IMR-90 (cell line): ENCODE measurements at regions not wholly inside any gene's neighbourhood (a gene's known extent, or its start where the extent isn't known, plus 50 kb on each side); places are given as distances from the start of the nearest gene placed in this dataset.

ENCODE experiments used
- ATAC-seq: fragments of 200-7000 bp; cut with Tn5 transposase; 2 replicates; pipeline ENCODE4 v1.9.1; 2020; ENCODE audit warnings: low read depth, mild to moderate bottlenecking, moderate library complexity
- BruUV-seq: library from RNA; stranded (reverse); fragments of 400-500 nt; replicated peaks from 2 replicates; lab custom pipeline; 2021; lab: Mats Ljungman, UMichigan
- CTCF ChIA-PET: fragments of 300-600 bp; formaldehyde crosslinking; extraction: SDS; loops from one replicate; lab custom pipeline; 2021; ENCODE audit warnings: antibody characterized with exemption; lab: Yijun Ruan, JAX
- POLR2A ChIA-PET: fragments of 300-600 bp; sonication (Branson Sonifier 250); formaldehyde crosslinking; loops from one replicate; lab custom pipeline; 2022; ENCODE audit warnings: antibody characterized with exemption; ENCODE audit not compliant: unreplicated experiment; lab: Charles Lee
- DNase-seq: peaks from one replicate; pipeline ENCODE4 v3.0.0; 2013
- H2AFZ ChIP-seq: replicated peaks from 2 replicates; pipeline ENCODE3; 2013; ENCODE audit warnings: low read length, mild to moderate bottlenecking; ENCODE audit not compliant: poor library complexity
- H2AK5ac ChIP-seq: 2 replicates; pipeline ENCODE4 v1.6.1; 2013; ENCODE audit warnings: low read depth, low read length, inconsistent platforms
- H2AK9ac ChIP-seq: replicated peaks from 2 replicates; pipeline ENCODE3; 2013; ENCODE audit warnings: mild to moderate bottlenecking, low read depth, low read length, moderate library complexity; ENCODE audit not compliant: poor library complexity
- H2BK120ac ChIP-seq: 2 replicates; pipeline ENCODE4 v1.6.1; 2013; ENCODE audit warnings: low read depth, low read length, inconsistent platforms
- H2BK15ac ChIP-seq: 3 replicates; pipeline ENCODE4 v1.6.1; 2013; ENCODE audit warnings: low read depth, low read length, inconsistent platforms
- H2BK20ac ChIP-seq: 2 replicates; pipeline ENCODE4 v1.6.1; 2013; ENCODE audit warnings: low read depth, mild to moderate bottlenecking, inconsistent platforms, low read length, moderate library complexity
- H2BK5ac ChIP-seq: 2 replicates; pipeline ENCODE4 v1.6.1; 2013; ENCODE audit warnings: mild to moderate bottlenecking, low read depth, low read length, inconsistent platforms; ENCODE audit not compliant: poor library complexity, severe bottlenecking
- H3K14ac ChIP-seq: replicated peaks from 2 replicates; pipeline ENCODE4 v1.6.1; 2013; ENCODE audit warnings: low read depth, low read length, inconsistent platforms
- H3K18ac ChIP-seq: 2 replicates; pipeline ENCODE4 v1.6.1; 2013; ENCODE audit warnings: low read depth, low read length, control low read depth
- H3K23ac ChIP-seq: 2 replicates; pipeline ENCODE4 v1.6.1; 2013; ENCODE audit warnings: low read depth, low read length, inconsistent platforms
- H3K27ac ChIP-seq: 2 replicates; pipeline ENCODE4 v1.5.1; 2013; ENCODE audit warnings: mild to moderate bottlenecking, control low read depth, low read length; ENCODE audit not compliant: insufficient read depth
- H3K27me3 ChIP-seq: 2 replicates; pipeline ENCODE4 v1.6.1; 2013; ENCODE audit warnings: low read length; ENCODE audit not compliant: control insufficient read depth, insufficient read depth
- H3K36me3 ChIP-seq: 2 replicates; pipeline ENCODE4 v1.6.1; 2013; ENCODE audit warnings: low read length, mixed read lengths; ENCODE audit not compliant: control insufficient read depth, insufficient read depth
- H3K4ac ChIP-seq: 2 replicates; pipeline ENCODE4 v1.6.1; 2013; ENCODE audit warnings: low read depth, low read length, inconsistent platforms
- H3K4me1 ChIP-seq: 2 replicates; pipeline ENCODE4 v1.6.1; 2013; ENCODE audit warnings: low read length, mixed read lengths; ENCODE audit not compliant: control insufficient read depth, insufficient read depth
- H3K4me2 ChIP-seq: 2 replicates; pipeline ENCODE4 v1.6.1; 2013; ENCODE audit warnings: low read depth, mild to moderate bottlenecking, control low read depth, low read length, moderate library complexity
- H3K4me3 ChIP-seq: 2 replicates; pipeline ENCODE4 v1.5.1; 2013; ENCODE audit warnings: low read depth, mild to moderate bottlenecking, control low read depth, low read length, moderate library complexity; ENCODE audit not compliant: insufficient read depth
- H3K56ac ChIP-seq: 2 replicates; pipeline ENCODE4 v1.6.1; 2013; ENCODE audit warnings: low read length, inconsistent platforms; ENCODE audit not compliant: insufficient read depth; ENCODE audit errors: extremely low read depth
- H3K79me1 ChIP-seq, 2 experiments: 2 replicates each; pipeline ENCODE4 v1.6.1; 2013; ENCODE audit warnings: low read length in 2 of 2, inconsistent platforms in 1 of 2, low read depth in 1 of 2
- H3K9ac ChIP-seq: 2 replicates; pipeline ENCODE4 v1.6.1; 2013; ENCODE audit warnings: low read depth, low read length, control low read depth
- H3K9me1 ChIP-seq: 2 replicates; pipeline ENCODE4 v1.6.1; 2013; ENCODE audit warnings: low read length, inconsistent platforms; ENCODE audit not compliant: insufficient read depth
- H3K9me3 ChIP-seq: 2 replicates; pipeline ENCODE4 v1.6.1; 2013; ENCODE audit warnings: low read length; ENCODE audit not compliant: control insufficient read depth, insufficient read depth
- H4K20me1 ChIP-seq: 2 replicates; pipeline ENCODE4 v1.6.1; 2013; ENCODE audit warnings: low read length, inconsistent platforms; ENCODE audit not compliant: insufficient read depth
- H4K5ac ChIP-seq: 2 replicates; pipeline ENCODE4 v1.6.1; 2013; ENCODE audit warnings: mild to moderate bottlenecking, low read depth, low read length, control low read depth
- H4K8ac ChIP-seq, 2 experiments: 2 replicates each; pipeline ENCODE4 v1.6.1; 2013; ENCODE audit warnings: low read depth in 2 of 2, low read length in 2 of 2, control low read depth in 1 of 2, inconsistent platforms in 1 of 2
- H4K91ac ChIP-seq: 2 replicates; pipeline ENCODE4 v1.6.1; 2013; ENCODE audit warnings: low read depth, low read length, inconsistent platforms; ENCODE audit not compliant: insufficient read depth
- BHLHE40 ChIP-seq: fragments of 150-350 bp; IDR thresholded peaks from 2 replicates; pipeline ENCODE4 v1.6.1; 2016; ENCODE audit warnings: mild to moderate bottlenecking, low read depth, low read length
- RAD21 ChIP-seq: IDR thresholded peaks from 2 replicates; pipeline ENCODE4 v1.6.1; 2012; ENCODE audit warnings: low read length, improper control_type of control experiment
- WGBS, 2 experiments: methylation state at CpG; one replicate each; pipeline versions ENCODE4 v1.1.5 to v1.1.7; 2013; ENCODE audit warnings: missing lambda C conversion rate in 2 of 2; ENCODE audit not compliant: insufficient read length in 1 of 2; ENCODE audit errors: extremely low coverage in 2 of 2; 5-methylcytosine and 5-hydroxymethylcytosine counted together
- dilution Hi-C: fragments of 300-500 bp; cut with HindIII; formaldehyde crosslinking; loops from one replicate; pipeline ENCODE4 v1.14.3; 2018; ENCODE audit warnings: low sequenced_read_pairs; ENCODE audit not compliant: unreplicated experiment
- in situ Hi-C: fragments of 300-500 bp; cut with MboI; formaldehyde crosslinking; loops from 3 replicates; pipeline ENCODE4 v1.14.3; 2019; ENCODE audit warnings: low sequenced_read_pairs, inconsistent platforms, mixed read lengths
- intact Hi-C: fragments of 100-400 bp; cut with micrococcal nuclease; formaldehyde crosslinking; loops from 2 replicates; pipeline ENCODE4 v1.10.0; 2022
- TF ChIP-seq, protein P1 (sequence below): fragments of 150-350 bp; IDR thresholded peaks from 2 replicates; pipeline ENCODE4 v1.6.1; 2017; ENCODE audit warnings: mild to moderate bottlenecking, antibody characterized with exemption, low read length, low read depth

GRCh38 chr6:44628347-44628746, 240.8 kb downstream of the CDC5L start:
- Histone ChIP-seq H3K4ac (no peak overlapping the region), H3K9ac (no peak overlapping the region), H4K91ac (no peak overlapping the region), H2BK120ac (no peak overlapping the region), H4K5ac (no peak overlapping the region), H2BK20ac (no peak overlapping the region), H3K18ac (no peak overlapping the region), H3K4me1 (no peaks in the 10 kb centered on the region), H2AK9ac (no peak overlapping the region), H2BK15ac (no peak overlapping the region), H3K79me1 (no peaks in the 10 kb centered on the region), H3K27me3 (peaks cover 18% of the 10 kb centered on the region), H3K9me3 (no peaks in the 10 kb centered on the region), H2AK5ac (no peak overlapping the region), H3K4me2 (no peak overlapping the region), H4K8ac (no peak overlapping the region), H3K4me3 (no peak overlapping the region), H3K9me1 (peaks cover 2% of the 10 kb centered on the region; the same call in 1 of the 2 replicates), H3K36me3 (no peaks in the 10 kb centered on the region), H2BK5ac (no peak overlapping the region), H4K20me1 (no peaks in the 10 kb centered on the region), H3K23ac (no peak overlapping the region), H3K27ac (no peak overlapping the region), H2AFZ (no peak overlapping the region), H3K14ac (no peak overlapping the region), H3K56ac (no peak overlapping the region)
- no peak for DNase-seq
- ChIA-PET POLR2A (no interaction called here), CTCF (interaction anchor here (0.9 kb wide), 1 partner anchor 153 kb away, joined by 3 read pairs; no protein-coding TSS in a partner anchor)
- TF ChIP-seq RAD21 (no peak), BHLHE40 (no peak)
- TF ChIP-seq, protein P1, sequence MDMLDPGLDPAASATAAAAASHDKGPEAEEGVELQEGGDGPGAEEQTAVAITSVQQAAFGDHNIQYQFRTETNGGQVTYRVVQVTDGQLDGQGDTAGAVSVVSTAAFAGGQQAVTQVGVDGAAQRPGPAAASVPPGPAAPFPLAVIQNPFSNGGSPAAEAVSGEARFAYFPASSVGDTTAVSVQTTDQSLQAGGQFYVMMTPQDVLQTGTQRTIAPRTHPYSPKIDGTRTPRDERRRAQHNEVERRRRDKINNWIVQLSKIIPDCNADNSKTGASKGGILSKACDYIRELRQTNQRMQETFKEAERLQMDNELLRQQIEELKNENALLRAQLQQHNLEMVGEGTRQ, result no peak
- dilution Hi-C loops, result no loop called here
- intact Hi-C loops, result no loop called here
- no TSS peak for BruUV-seq
- in situ Hi-C loops, result no loop called here
- no CpG with 5 or more reads among the region's 3 CpGs for WGBS, 2 experiments
- no peak for ATAC-seq
